Panc1 (cell line): ENCODE measurements at regions not wholly inside any gene's neighbourhood (a gene's known extent, or its start where the extent isn't known, plus 50 kb on each side); places are given as distances from the start of the nearest gene placed in this dataset.

Experiments
- POLR2AphosphoS5 ChIP-seq: IDR thresholded peaks from 2 replicates; pipeline ENCODE4 v1.6.1; 2012; ENCODE audit warnings: mild to moderate bottlenecking, low read depth, low read length, moderate library complexity
- REST ChIP-seq, 2 experiments: IDR thresholded peaks; 2 replicates each; pipeline ENCODE4 v1.6.1; 2011 to 2012; ENCODE audit warnings: low read depth in 2 of 2, control low read depth in 1 of 2, low read length in 1 of 2, mild to moderate bottlenecking in 1 of 2, moderate library complexity in 1 of 2; ENCODE audit not compliant: insufficient read depth in 1 of 2
- TF ChIP-seq, protein P1 (sequence below): fragments of 450-650 bp; IDR thresholded peaks from 2 replicates; pipeline ENCODE4 v1.5.1; 2017; ENCODE audit warnings: mild to moderate bottlenecking

DNA sequence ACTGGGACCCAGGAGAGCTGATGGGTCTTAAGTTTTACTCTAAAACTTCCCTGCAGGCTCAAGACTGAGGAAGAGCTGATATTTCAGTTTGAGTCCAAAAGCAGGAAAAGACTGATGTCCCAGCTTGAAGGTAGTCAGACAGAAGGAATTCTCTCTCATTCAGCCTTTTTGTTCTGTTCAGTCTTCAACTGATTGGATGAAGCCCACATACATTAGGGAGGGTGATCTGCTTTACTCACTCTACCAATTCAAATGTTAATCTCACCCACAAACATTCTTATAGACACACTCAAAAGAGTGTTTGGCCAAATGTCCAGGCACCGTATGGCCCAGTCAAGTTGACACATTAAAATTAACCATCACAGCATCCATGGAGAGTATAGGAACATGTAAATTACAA, 173.5 kb downstream of the KCNRG start:
- no peak for TF ChIP-seq REST (IDR thresholded peaks at IDR 0.05; ENCODE audit: insufficient read depth in 1 of 2, low read depth in 2 of 2, low read length in 1 of 2)
- TF ChIP-seq, protein P1, sequence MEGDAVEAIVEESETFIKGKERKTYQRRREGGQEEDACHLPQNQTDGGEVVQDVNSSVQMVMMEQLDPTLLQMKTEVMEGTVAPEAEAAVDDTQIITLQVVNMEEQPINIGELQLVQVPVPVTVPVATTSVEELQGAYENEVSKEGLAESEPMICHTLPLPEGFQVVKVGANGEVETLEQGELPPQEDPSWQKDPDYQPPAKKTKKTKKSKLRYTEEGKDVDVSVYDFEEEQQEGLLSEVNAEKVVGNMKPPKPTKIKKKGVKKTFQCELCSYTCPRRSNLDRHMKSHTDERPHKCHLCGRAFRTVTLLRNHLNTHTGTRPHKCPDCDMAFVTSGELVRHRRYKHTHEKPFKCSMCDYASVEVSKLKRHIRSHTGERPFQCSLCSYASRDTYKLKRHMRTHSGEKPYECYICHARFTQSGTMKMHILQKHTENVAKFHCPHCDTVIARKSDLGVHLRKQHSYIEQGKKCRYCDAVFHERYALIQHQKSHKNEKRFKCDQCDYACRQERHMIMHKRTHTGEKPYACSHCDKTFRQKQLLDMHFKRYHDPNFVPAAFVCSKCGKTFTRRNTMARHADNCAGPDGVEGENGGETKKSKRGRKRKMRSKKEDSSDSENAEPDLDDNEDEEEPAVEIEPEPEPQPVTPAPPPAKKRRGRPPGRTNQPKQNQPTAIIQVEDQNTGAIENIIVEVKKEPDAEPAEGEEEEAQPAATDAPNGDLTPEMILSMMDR: no peak
- TF ChIP-seq POLR2AphosphoS5: no peak
